ENCODE measurements at regions not wholly inside any gene's neighbourhood (a gene's known extent, or its start where the extent isn't known, plus 50 kb on each side); places are given as distances from the start of the nearest gene placed in this dataset.

DNA sequence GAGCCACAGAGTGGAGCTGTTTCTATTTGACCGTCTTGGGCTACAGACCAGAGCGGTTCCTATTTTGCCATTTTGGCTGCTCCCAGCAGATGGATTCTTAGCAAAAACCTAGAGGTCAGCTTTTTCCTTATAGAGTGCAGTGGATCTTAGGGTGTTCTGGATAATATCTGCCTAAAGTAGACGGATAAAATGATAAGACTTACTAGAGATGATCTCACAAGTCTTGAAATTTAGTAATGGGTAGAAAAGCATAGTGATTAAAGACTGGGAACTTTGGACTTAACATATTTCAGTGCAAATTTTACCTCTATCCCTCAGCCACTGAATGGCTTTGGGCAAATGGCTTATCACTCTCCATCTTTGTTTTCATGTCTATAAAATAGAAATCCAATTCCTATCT lies 439.8 kb downstream of the ADGRL2 start:
- no peak for TF ChIP-seq EZH2phosphoT487 (IDR thresholded peaks at IDR 0.05; ENCODE audit: borderline replicate concordance, low read length)
- TF ChIP-seq, protein P1, sequence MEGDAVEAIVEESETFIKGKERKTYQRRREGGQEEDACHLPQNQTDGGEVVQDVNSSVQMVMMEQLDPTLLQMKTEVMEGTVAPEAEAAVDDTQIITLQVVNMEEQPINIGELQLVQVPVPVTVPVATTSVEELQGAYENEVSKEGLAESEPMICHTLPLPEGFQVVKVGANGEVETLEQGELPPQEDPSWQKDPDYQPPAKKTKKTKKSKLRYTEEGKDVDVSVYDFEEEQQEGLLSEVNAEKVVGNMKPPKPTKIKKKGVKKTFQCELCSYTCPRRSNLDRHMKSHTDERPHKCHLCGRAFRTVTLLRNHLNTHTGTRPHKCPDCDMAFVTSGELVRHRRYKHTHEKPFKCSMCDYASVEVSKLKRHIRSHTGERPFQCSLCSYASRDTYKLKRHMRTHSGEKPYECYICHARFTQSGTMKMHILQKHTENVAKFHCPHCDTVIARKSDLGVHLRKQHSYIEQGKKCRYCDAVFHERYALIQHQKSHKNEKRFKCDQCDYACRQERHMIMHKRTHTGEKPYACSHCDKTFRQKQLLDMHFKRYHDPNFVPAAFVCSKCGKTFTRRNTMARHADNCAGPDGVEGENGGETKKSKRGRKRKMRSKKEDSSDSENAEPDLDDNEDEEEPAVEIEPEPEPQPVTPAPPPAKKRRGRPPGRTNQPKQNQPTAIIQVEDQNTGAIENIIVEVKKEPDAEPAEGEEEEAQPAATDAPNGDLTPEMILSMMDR (IDR thresholded peaks at IDR 0.05; ENCODE audit: low read depth, low read length, poor library complexity, severe bottlenecking), result no peak
- peaks cover 4% of the 10 kb centered on the region; the same call in 1 of the 2 replicates for H3K9me3 ChIP-seq (ENCODE audit: control insufficient read depth, insufficient read depth, low read length)
- H3F3A ChIP-seq (ENCODE audit: control insufficient read depth, insufficient read depth), result no peaks in the 10 kb centered on the region
- H4K20me1 ChIP-seq (ENCODE audit: control insufficient read depth, insufficient read depth, low read depth, low read length), result no peaks in the 10 kb centered on the region
- no peaks in the 10 kb centered on the region for H3K4me1 ChIP-seq (ENCODE audit: control insufficient read depth, low read length)
- H3K9me2 ChIP-seq (replicated peaks; ENCODE audit: control insufficient read depth, low read length), result no peaks in the 10 kb centered on the region
- no peak overlapping the region for H3K4me2 ChIP-seq (ENCODE audit: low read length)
- no peaks in the 10 kb centered on the region for H3K27me3 ChIP-seq (ENCODE audit: control insufficient read depth, low read length)
- no peak overlapping the region for H3K27ac ChIP-seq (ENCODE audit: low read depth, low read length)
- H3K36me3 ChIP-seq (ENCODE audit: control insufficient read depth, low read length), result no peaks in the 10 kb centered on the region
- no peak overlapping the region for H3K4me3 ChIP-seq (ENCODE audit: low read length)
- H3K79me2 ChIP-seq (ENCODE audit: control insufficient read depth, low read length), result no peaks in the 10 kb centered on the region

- no peak overlapping the region for H3K27ac ChIP-seq (ENCODE audit: low read depth, low read length)
- no peak overlapping the region for H3K4me3 ChIP-seq (ENCODE audit: low read length)
- H3K9me2 ChIP-seq (replicated peaks; ENCODE audit: control insufficient read depth, low read length), result no peaks in the 10 kb centered on the region
- H3K9me3 ChIP-seq (ENCODE audit: control insufficient read depth, insufficient read depth, low read length), result no peaks in the 10 kb centered on the region
- no peaks in the 10 kb centered on the region for H3F3A ChIP-seq (ENCODE audit: control insufficient read depth, insufficient read depth)
- no peaks in the 10 kb centered on the region for H3K79me2 ChIP-seq (ENCODE audit: control insufficient read depth, low read length)
- no peak overlapping the region for H3K4me2 ChIP-seq (ENCODE audit: low read length)
- no peaks in the 10 kb centered on the region for H4K20me1 ChIP-seq (ENCODE audit: control insufficient read depth, insufficient read depth, low read depth, low read length)
- H3K36me3 ChIP-seq (ENCODE audit: control insufficient read depth, low read length), result no peaks in the 10 kb centered on the region
- H3K27me3 ChIP-seq (ENCODE audit: control insufficient read depth, low read length), result no peaks in the 10 kb centered on the region
- TF ChIP-seq, protein P1 (IDR thresholded peaks at IDR 0.05; ENCODE audit: low read depth, low read length, poor library complexity, severe bottlenecking), result no peak
- TF ChIP-seq EZH2phosphoT487 (IDR thresholded peaks at IDR 0.05; ENCODE audit: borderline replicate concordance, low read length), result no peak
- H3K4me1 ChIP-seq (ENCODE audit: control insufficient read depth, low read length), result no peaks in the 10 kb centered on the region
Observed at GRCh38 chr1:82230667-82231066, 429.9 kb downstream of the ADGRL2 start.

DNA sequence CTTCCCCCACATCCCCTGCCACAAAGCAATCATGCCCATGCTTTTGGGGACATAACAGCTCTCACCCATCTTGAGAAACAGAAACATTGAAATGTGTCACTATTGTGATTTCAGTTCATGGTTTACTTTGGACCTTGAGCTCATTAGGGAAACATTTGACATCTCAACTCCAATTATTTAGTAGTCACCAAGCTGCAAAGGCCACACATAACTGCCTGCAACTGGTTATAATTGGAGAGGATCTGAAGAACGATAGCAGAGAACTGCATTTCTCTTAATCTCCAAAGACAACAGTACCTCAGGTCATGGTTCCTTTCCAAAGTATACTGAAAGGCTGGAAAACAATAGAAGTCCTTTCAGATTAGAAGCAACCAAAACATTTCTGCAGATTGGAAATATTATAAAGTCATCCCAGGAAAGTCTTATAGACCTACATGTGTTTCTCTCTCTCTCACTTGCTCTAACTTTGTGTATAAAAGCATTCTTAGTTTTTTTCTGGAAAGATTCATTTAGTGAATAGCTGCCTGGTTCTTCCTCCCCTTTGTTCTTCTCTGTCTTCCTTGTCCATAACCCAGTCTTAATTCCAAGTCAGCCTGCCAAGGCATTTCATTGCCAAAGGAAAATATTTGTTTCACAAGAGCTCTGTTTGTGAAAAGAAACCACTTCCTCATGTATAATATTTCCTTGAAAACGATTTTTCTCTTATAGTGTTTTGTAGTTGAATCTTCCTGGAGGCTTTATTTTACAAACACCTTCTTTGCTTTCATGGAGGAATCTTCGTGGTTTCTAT lies 426.8 kb downstream of the ADGRL2 start:
- no peaks in the 10 kb centered on the region for H3K9me2 ChIP-seq (replicated peaks; ENCODE audit: control insufficient read depth, low read length)
- H3K9me3 ChIP-seq (ENCODE audit: control insufficient read depth, insufficient read depth, low read length), result no peaks in the 10 kb centered on the region
- H3K27ac ChIP-seq (ENCODE audit: low read depth, low read length), result no peak overlapping the region
- H3K4me2 ChIP-seq (ENCODE audit: low read length), result no peak overlapping the region
- H3K79me2 ChIP-seq (ENCODE audit: control insufficient read depth, low read length), result no peaks in the 10 kb centered on the region
- H4K20me1 ChIP-seq (ENCODE audit: control insufficient read depth, insufficient read depth, low read depth, low read length), result no peaks in the 10 kb centered on the region
- TF ChIP-seq EZH2phosphoT487 (IDR thresholded peaks at IDR 0.05; ENCODE audit: borderline replicate concordance, low read length), result no peak
- TF ChIP-seq, protein P1 (IDR thresholded peaks at IDR 0.05; ENCODE audit: low read depth, low read length, poor library complexity, severe bottlenecking), result no peak
- no peaks in the 10 kb centered on the region for H3K27me3 ChIP-seq (ENCODE audit: control insufficient read depth, low read length)
- H3K4me1 ChIP-seq (ENCODE audit: control insufficient read depth, low read length), result no peaks in the 10 kb centered on the region
- no peaks in the 10 kb centered on the region for H3F3A ChIP-seq (ENCODE audit: control insufficient read depth, insufficient read depth)
- H3K36me3 ChIP-seq (ENCODE audit: control insufficient read depth, low read length), result no peaks in the 10 kb centered on the region
- no peak overlapping the region for H3K4me3 ChIP-seq (ENCODE audit: low read length)
